H1 (cell line): ENCODE measurements at regions not wholly inside any gene's neighbourhood (a gene's known extent, or its start where the extent isn't known, plus 50 kb on each side); places are given as distances from the start of the nearest gene placed in this dataset.

Source experiments
- CTCF ChIA-PET: fragments of 300-600 bp; sonication (Branson Sonifier 250); formaldehyde crosslinking; loops from one replicate; lab custom pipeline; 2021; ENCODE audit not compliant: partially characterized antibody; lab: Charles Lee
- POLR2A ChIA-PET: fragments of 300-600 bp; sonication (Branson Sonifier 250); formaldehyde crosslinking; loops from one replicate; lab custom pipeline; 2021; ENCODE audit warnings: inconsistent platforms; ENCODE audit not compliant: partially characterized antibody; lab: Charles Lee
- DNase-seq, 2 experiments: peaks; one replicate each; pipeline versions ENCODE4 v3.0.0 to v3.0.0-alpha.2; 2010 to 2022; ENCODE audit warnings: low spot score in 2 of 2, low read depth in 1 of 2, mixed read lengths in 1 of 2
- FAIRE-seq: peaks from 2 replicates; lab custom pipeline; 2011; peaks lifted over from hg19 to GRCh38; lab: Jason Lieb, UNC
- H2AFZ ChIP-seq: 2 replicates; pipeline ENCODE4 v1.8.1; 2012; ENCODE audit warnings: low read length, inconsistent platforms
- H2AK5ac ChIP-seq: 2 replicates; pipeline ENCODE4 v1.6.1; 2013; ENCODE audit warnings: low read depth, low read length
- H2BK120ac ChIP-seq: replicated peaks from 2 replicates; pipeline ENCODE3; 2013; ENCODE audit warnings: low read depth, low read length, inconsistent platforms
- H2BK12ac ChIP-seq: 2 replicates; pipeline ENCODE4 v1.6.1; 2013; ENCODE audit warnings: low read depth, low read length
- H2BK15ac ChIP-seq: 2 replicates; pipeline ENCODE4 v1.6.1; 2013; ENCODE audit warnings: low read length
- H2BK20ac ChIP-seq: 2 replicates; pipeline ENCODE4 v1.6.1; 2013; ENCODE audit warnings: low read length
- H2BK5ac ChIP-seq: 2 replicates; pipeline ENCODE4 v1.6.1; 2013; ENCODE audit warnings: low read depth, low read length
- H3K14ac ChIP-seq: 2 replicates; pipeline ENCODE4 v1.6.1; 2013; ENCODE audit warnings: inconsistent platforms; ENCODE audit not compliant: insufficient read length
- H3K18ac ChIP-seq: 2 replicates; pipeline ENCODE4 v1.6.1; 2013; ENCODE audit warnings: low read length; ENCODE audit errors: extremely low read depth
- H3K23ac ChIP-seq: 2 replicates; pipeline ENCODE4 v1.6.1; 2013; ENCODE audit warnings: inconsistent platforms; ENCODE audit not compliant: insufficient read length
- H3K23me2 ChIP-seq: 2 replicates; pipeline ENCODE4 v1.6.1; 2013; ENCODE audit warnings: low read depth, low read length
- H3K27ac ChIP-seq: 2 replicates; pipeline ENCODE4 v1.6.1; 2011; ENCODE audit warnings: low read depth, low read length, inconsistent platforms
- H3K27me3 ChIP-seq, 4 experiments: replicated peaks in 1 of 4; 1 replicate in 1 of 4; 2 replicates in 3 of 4; pipeline versions ENCODE4 v1.6.1 to v1.8.1; 2011 to 2013; ENCODE audit warnings: low read length in 3 of 4, mild to moderate bottlenecking in 3 of 4, inconsistent platforms in 2 of 4, mixed read lengths in 2 of 4, moderate library complexity in 1 of 4; ENCODE audit not compliant: control insufficient read depth in 3 of 4, insufficient read depth in 3 of 4; ENCODE audit errors: extremely low read depth in 1 of 4
- H3K36me3 ChIP-seq, 4 experiments: 2 replicates each; pipeline versions ENCODE4 v1.6.1 to v1.8.1; 2011 to 2013; ENCODE audit warnings: mild to moderate bottlenecking in 4 of 4, low read length in 3 of 4, moderate library complexity in 2 of 4, control low read depth in 1 of 4, inconsistent platforms in 1 of 4; ENCODE audit not compliant: insufficient read depth in 4 of 4, control insufficient read depth in 2 of 4
- H3K4ac ChIP-seq: replicated peaks from 2 replicates; pipeline ENCODE3; 2013; ENCODE audit warnings: low read length, low read depth, mixed read lengths, inconsistent platforms; ENCODE audit not compliant: insufficient read length
- H3K4me1 ChIP-seq, 4 experiments: replicated peaks in 1 of 4; 1 replicate in 1 of 4; 2 replicates in 3 of 4; pipeline versions ENCODE4 v1.6.1 to v1.8.1; 2011 to 2013; ENCODE audit warnings: low read length in 3 of 4, inconsistent platforms in 2 of 4, mixed read lengths in 1 of 4; ENCODE audit not compliant: insufficient read depth in 4 of 4, control insufficient read depth in 3 of 4
- H3K4me2 ChIP-seq, 2 experiments: 2 replicates each; pipeline versions ENCODE4 v1.6.1 to v1.8.1; 2011 to 2013; ENCODE audit warnings: low read depth in 2 of 2, low read length in 2 of 2, control low read depth in 1 of 2, inconsistent platforms in 1 of 2, mild to moderate bottlenecking in 1 of 2; ENCODE audit not compliant: insufficient read depth in 1 of 2
- H3K4me3 ChIP-seq, 4 experiments: fragments of 200-600, 300-600 bp in 1 of 4; sonication (generic), shearing (Covaris generic), sonication (Bioruptor Twin) in 1 of 4; 2 replicates each; pipeline versions ENCODE4 v1.5.1 to v1.8.1; 2011 to 2016; ENCODE audit warnings: low read length in 4 of 4, low read depth in 3 of 4, control low read depth in 2 of 4, inconsistent platforms in 2 of 4, mild to moderate bottlenecking in 2 of 4, mixed read lengths in 1 of 4, moderate library complexity in 1 of 4; ENCODE audit not compliant: insufficient read depth in 2 of 4; ENCODE audit errors: extremely low read depth in 1 of 4
- H3K56ac ChIP-seq: replicated peaks from 2 replicates; pipeline ENCODE3; 2013; ENCODE audit warnings: low read depth, mild to moderate bottlenecking, mixed read lengths, low read length, inconsistent platforms; ENCODE audit not compliant: insufficient read length
- H3K79me1 ChIP-seq: 2 replicates; pipeline ENCODE4 v1.6.1; 2013; ENCODE audit warnings: low read depth, low read length, control low read depth
- H3K79me2 ChIP-seq, 2 experiments: 2 replicates each; pipeline versions ENCODE4 v1.6.1 to v1.8.1; 2012 to 2013; ENCODE audit warnings: low read length in 2 of 2, mild to moderate bottlenecking in 2 of 2, inconsistent platforms in 1 of 2; ENCODE audit not compliant: insufficient read depth in 2 of 2, control insufficient read depth in 1 of 2
- H3K9ac ChIP-seq, 4 experiments: replicated peaks in 1 of 4; 1 replicate in 1 of 4; 2 replicates in 3 of 4; pipeline versions ENCODE4 v1.6.1 to v1.8.1; 2011 to 2013; ENCODE audit warnings: low read depth in 3 of 4, low read length in 3 of 4, control low read depth in 2 of 4, mild to moderate bottlenecking in 2 of 4, moderate library complexity in 2 of 4, inconsistent platforms in 1 of 4; ENCODE audit errors: extremely low read depth in 1 of 4
- H3K9me3 ChIP-seq, 2 experiments: 2 replicates each; pipeline versions ENCODE4 v1.6.1 to v1.8.1; 2012 to 2013; ENCODE audit warnings: mild to moderate bottlenecking in 2 of 2, moderate library complexity in 2 of 2, control low read depth in 1 of 2, inconsistent platforms in 1 of 2, low read depth in 1 of 2, low read length in 1 of 2, mixed read lengths in 1 of 2; ENCODE audit not compliant: insufficient read depth in 2 of 2
- H4K20me1 ChIP-seq, 2 experiments: replicated peaks in 1 of 2; 2 replicates each; pipeline versions ENCODE3 to v1.8.1; 2011 to 2013; ENCODE audit warnings: inconsistent platforms in 2 of 2, low read length in 2 of 2, mild to moderate bottlenecking in 1 of 2; ENCODE audit not compliant: insufficient read depth in 2 of 2, control insufficient read depth in 1 of 2
- H4K5ac ChIP-seq: 2 replicates; pipeline ENCODE4 v1.6.1; 2013; ENCODE audit warnings: low read length, low read depth, mixed read lengths, inconsistent platforms; ENCODE audit not compliant: insufficient read length
- H4K8ac ChIP-seq: 2 replicates; pipeline ENCODE4 v1.8.0; 2013; ENCODE audit warnings: mild to moderate bottlenecking, moderate library complexity, low read length, inconsistent platforms; ENCODE audit not compliant: insufficient read depth; ENCODE audit errors: extremely low read depth
- H4K91ac ChIP-seq: replicated peaks from 2 replicates; pipeline ENCODE3; 2013; ENCODE audit warnings: low read length, mixed read lengths, inconsistent platforms; ENCODE audit not compliant: insufficient read length
- MAX ChIP-seq: IDR thresholded peaks from 2 replicates; pipeline ENCODE4 v1.6.1; 2012; ENCODE audit warnings: inconsistent platforms
- WGBS, 2 experiments: shearing (Covaris generic) in 1 of 2; methylation state at CpG; one replicate each; pipeline versions ENCODE4 v1.1.6 to v1.1.7; 2013 to 2015; ENCODE audit warnings: low lambda C conversion rate in 2 of 2, mixed read lengths in 2 of 2, inconsistent platforms in 1 of 2, low coverage in 1 of 2, missing lambda C conversion rate in 1 of 2; ENCODE audit not compliant: insufficient replicate concordance in 2 of 2, insufficient coverage in 1 of 2, insufficient read length in 1 of 2; ENCODE audit errors: extremely low coverage in 1 of 2, missing lambda C conversion rate in 1 of 2; 5-methylcytosine and 5-hydroxymethylcytosine counted together

GRCh38 chr13:40452741-40453334 is 213.6 kb downstream of the FOXO1 start:
- no peaks in the 10 kb centered on the region; a peak in 1 of 7 replicates for H3K27me3 ChIP-seq
- no peaks in the 10 kb centered on the region; a peak in 1 of 8 replicates for H3K36me3 ChIP-seq
- no peak overlapping the region for H2AK5ac ChIP-seq
- FAIRE-seq = no peak
- no peak overlapping the region for H3K14ac ChIP-seq
- H2BK120ac ChIP-seq = no peak overlapping the region
- H2AFZ ChIP-seq = no peak overlapping the region
- no peak for DNase-seq
- H3K79me2 ChIP-seq = no peaks in the 10 kb centered on the region
- H3K9me3 ChIP-seq = peaks cover 6 to 9% of the 10 kb centered on the region in 2 experiments; a peak in 3 of 4 replicates
- no peaks in the 10 kb centered on the region; the same call in 1 of the 2 replicates for H3K79me1 ChIP-seq
- H4K5ac ChIP-seq = no peak overlapping the region
- 96% methylated on average over 3 of the region's 3 CpGs; no CpG with 5 or more reads in 1 of the 2 experiments for WGBS, 2 experiments
- no peak overlapping the region for H3K4me2 ChIP-seq
- no peak overlapping the region for H2BK12ac ChIP-seq
- H3K18ac ChIP-seq = no peak overlapping the region
- no peaks in the 10 kb centered on the region for H3K23me2 ChIP-seq
- no peak overlapping the region for H3K4ac ChIP-seq
- H2BK20ac ChIP-seq = no peak overlapping the region
- no peak overlapping the region for H3K4me3 ChIP-seq
- H3K56ac ChIP-seq = no peak overlapping the region
- no peak overlapping the region for H4K91ac ChIP-seq
- no peak overlapping the region for H3K9ac ChIP-seq
- H3K23ac ChIP-seq = no peak overlapping the region
- H4K20me1 ChIP-seq = no peaks in the 10 kb centered on the region
- CTCF ChIA-PET = interaction anchor here (1.1 kb wide), 1 partner anchor 9 kb away, joined by 3 read pairs; no protein-coding TSS in a partner anchor
- H2BK5ac ChIP-seq = no peak overlapping the region
- no peak overlapping the region for H3K27ac ChIP-seq
- H2BK15ac ChIP-seq = no peak overlapping the region
- no peak overlapping the region for H4K8ac ChIP-seq
- no peak for TF ChIP-seq MAX
- TF ChIP-seq, all 59 proteins: peak for 0
- H3K4me1 ChIP-seq = peaks cover 0 to 3% (median 1%) of the 10 kb centered on the region in 4 experiments; a peak in 1 of 7 replicates
- POLR2A ChIA-PET = no interaction called here
